HFFc6 (cell line): ENCODE measurements at regions not wholly inside any gene's neighbourhood (a gene's known extent, or its start where the extent isn't known, plus 50 kb on each side); places are given as distances from the start of the nearest gene placed in this dataset.

Experiments
- DNase-seq: peaks from one replicate; pipeline ENCODE4 v3.0.0-alpha.2; 2018
- H3K27ac Mint-ChIP-seq: 2 replicates; pipeline ENCODE4 v1.8.0; 2020; ENCODE audit warnings: mild to moderate bottlenecking, mixed read lengths
- H3K27me3 Mint-ChIP-seq: 2 replicates; pipeline ENCODE4 v1.8.0; 2021; ENCODE audit warnings: mild to moderate bottlenecking, moderate library complexity, mixed read lengths; ENCODE audit not compliant: insufficient read depth
- H3K36me3 Mint-ChIP-seq: 2 replicates; pipeline ENCODE4 v1.8.0; 2021; ENCODE audit warnings: low read depth, mixed read lengths
- H3K4me1 Mint-ChIP-seq: 2 replicates; pipeline ENCODE4 v1.8.0; 2020; ENCODE audit warnings: low read depth, mixed read lengths
- H3K4me3 Mint-ChIP-seq: 2 replicates; pipeline ENCODE4 v1.8.0; 2020; ENCODE audit warnings: mild to moderate bottlenecking, moderate library complexity, mixed read lengths
- H3K9me3 Mint-ChIP-seq: 2 replicates; pipeline ENCODE4 v1.8.0; 2020; ENCODE audit warnings: mild to moderate bottlenecking, mixed read lengths
- CTCF ChIP-seq: fragments of 200-600 bp; sonication (generic); IDR thresholded peaks from 2 replicates; pipeline ENCODE4 v1.5.0; 2021; ENCODE audit warnings: antibody characterized with exemption, mild to moderate bottlenecking

- Mint-ChIP-seq H3K27ac (no peak overlapping the region), H3K36me3 (no peaks in the 10 kb centered on the region), H3K4me1 (no peaks in the 10 kb centered on the region), H3K27me3 (no peaks in the 10 kb centered on the region), H3K9me3 (peaks cover 25% of the 10 kb centered on the region), H3K4me3 (no peak overlapping the region)
- no peak for DNase-seq
- no peak for TF ChIP-seq CTCF
Measured at GRCh38 chr14:49114161-49114893, 471.9 kb downstream of the RPS29 start.

GRCh38 chr14:49106741-49107667 lies 479.2 kb downstream of the RPS29 start:
- Mint-ChIP-seq H3K36me3 (no peaks in the 10 kb centered on the region), H3K4me1 (no peaks in the 10 kb centered on the region), H3K27ac (no peak overlapping the region), H3K27me3 (no peaks in the 10 kb centered on the region), H3K9me3 (peaks cover 38% of the 10 kb centered on the region), H3K4me3 (no peak overlapping the region)
- no peak for TF ChIP-seq CTCF
- no peak for DNase-seq

- Mint-ChIP-seq H3K27ac (no peak overlapping the region), H3K4me3 (no peak overlapping the region), H3K4me1 (no peaks in the 10 kb centered on the region), H3K9me3 (peaks cover 35% of the 10 kb centered on the region), H3K36me3 (no peaks in the 10 kb centered on the region), H3K27me3 (no peaks in the 10 kb centered on the region)
- TF ChIP-seq CTCF: no peak
- no peak for DNase-seq
Measured at GRCh38 chr14:49105956-49106355, 480.2 kb downstream of the RPS29 start.

GRCh38 chr14:49105512-49105911 lies 480.7 kb downstream of the RPS29 start:
- Mint-ChIP-seq H3K27me3 (no peaks in the 10 kb centered on the region), H3K27ac (no peak overlapping the region), H3K9me3 (peaks cover 35% of the 10 kb centered on the region), H3K4me3 (no peak overlapping the region), H3K4me1 (no peaks in the 10 kb centered on the region), H3K36me3 (no peaks in the 10 kb centered on the region)
- no peak for TF ChIP-seq CTCF
- no peak for DNase-seq

- Mint-ChIP-seq H3K27ac (no peak overlapping the region), H3K4me1 (no peaks in the 10 kb centered on the region), H3K4me3 (no peak overlapping the region), H3K9me3 (peaks cover 43% of the 10 kb centered on the region), H3K27me3 (no peaks in the 10 kb centered on the region), H3K36me3 (no peaks in the 10 kb centered on the region)
- no peak for TF ChIP-seq CTCF
- no peak for DNase-seq
Measured at GRCh38 chr14:49092345-49092744, 493.8 kb downstream of the RPS29 start.
